GM21447 (cell line): ENCODE measurements at regions not wholly inside any gene's neighbourhood (a gene's known extent, or its start where the extent isn't known, plus 50 kb on each side); places are given as distances from the start of the nearest gene placed in this dataset.

Source experiments
- ATAC-seq: cut with Tn5 transposase; IDR thresholded peaks from one replicate; pipeline ENCODE4 v1.9.1; 2021; ENCODE audit not compliant: unreplicated experiment

DNA sequence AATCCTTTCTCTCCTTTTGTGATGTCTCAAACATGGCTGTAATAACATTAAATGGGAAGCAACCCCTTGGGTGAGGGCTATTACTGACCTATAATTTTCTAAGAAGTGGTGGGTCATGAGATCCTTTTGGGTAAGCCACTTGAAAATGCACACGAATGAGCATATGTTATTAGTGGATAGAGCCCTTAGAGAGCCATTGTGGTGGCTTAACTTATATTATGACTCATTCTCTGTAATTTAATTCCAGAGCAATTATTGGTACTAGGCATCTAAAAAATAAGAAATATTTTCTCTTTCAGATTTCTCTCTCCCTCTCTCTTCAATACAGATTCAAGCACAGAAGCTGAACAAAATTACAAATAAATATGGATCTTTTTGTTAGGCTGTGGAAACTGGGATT lies 1177.4 kb upstream of the PHF14 start:
- ATAC-seq: no peak

GRCh38 chr7:9822458-9823290 lies 1151.0 kb upstream of the PHF14 start:
- no peak for ATAC-seq

DNA sequence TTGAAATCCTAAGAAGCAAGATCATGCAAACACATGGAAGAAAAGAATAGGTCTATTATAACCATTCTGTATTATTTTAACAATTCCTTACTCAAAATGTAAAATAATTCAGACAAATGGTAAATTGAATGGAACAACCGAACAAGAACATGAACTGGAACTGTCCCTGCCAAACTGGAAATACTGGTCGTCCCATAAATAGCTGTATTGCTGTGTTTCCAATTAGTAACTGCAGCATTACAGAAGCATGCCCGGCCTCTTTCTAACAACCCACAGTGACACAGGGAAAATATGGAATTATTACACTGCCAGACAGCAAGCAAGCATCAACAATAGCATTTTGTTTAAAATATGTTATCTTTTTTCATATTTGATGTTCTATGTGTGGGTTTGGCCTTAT lies 1138.5 kb upstream of the PHF14 start:
- ATAC-seq: no peak

DNA sequence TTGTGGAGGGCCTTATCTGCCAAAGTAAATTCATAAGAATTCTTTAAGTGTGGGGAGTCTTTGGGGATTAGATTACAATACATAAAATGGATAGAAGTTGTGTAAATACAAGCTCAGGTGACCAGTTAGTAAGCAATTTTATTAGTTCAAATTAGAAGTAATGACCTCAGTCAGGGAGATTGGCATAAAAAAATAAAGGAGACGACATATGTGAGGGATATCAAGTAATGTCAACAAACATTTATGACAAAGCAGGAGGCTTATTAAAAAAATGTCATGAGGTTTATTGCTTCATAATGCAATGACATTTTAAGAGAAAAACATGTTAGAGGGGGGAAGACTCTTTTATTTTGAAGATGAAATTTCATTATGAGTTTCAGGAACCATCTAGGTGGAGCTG lies 1137.0 kb upstream of the PHF14 start:
- ATAC-seq: no peak

GRCh38 chr7:9842301-9842700 lies 1131.4 kb upstream of the PHF14 start:
- ATAC-seq: no peak

DNA sequence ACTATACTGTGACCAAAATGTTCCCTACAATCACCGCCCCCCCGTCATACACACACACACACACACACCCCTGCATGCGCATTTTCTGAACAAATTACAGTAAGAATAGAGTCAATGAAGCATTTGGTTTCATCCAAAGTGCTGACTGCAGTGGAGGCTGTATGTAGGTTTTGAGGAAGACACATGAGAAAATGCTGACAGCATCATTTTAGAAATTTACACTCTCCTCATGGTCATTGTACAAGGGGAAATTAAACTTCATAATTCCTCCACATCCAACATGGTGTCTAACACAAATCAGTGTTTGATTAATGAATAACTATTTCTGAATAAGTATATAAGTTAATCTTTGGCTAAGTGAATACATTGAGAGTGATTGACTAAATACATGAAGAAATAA lies 1126.8 kb upstream of the PHF14 start:
- ATAC-seq: no peak

GRCh38 chr7:9854605-9855004 lies 1119.1 kb upstream of the PHF14 start:
- no peak for ATAC-seq

DNA sequence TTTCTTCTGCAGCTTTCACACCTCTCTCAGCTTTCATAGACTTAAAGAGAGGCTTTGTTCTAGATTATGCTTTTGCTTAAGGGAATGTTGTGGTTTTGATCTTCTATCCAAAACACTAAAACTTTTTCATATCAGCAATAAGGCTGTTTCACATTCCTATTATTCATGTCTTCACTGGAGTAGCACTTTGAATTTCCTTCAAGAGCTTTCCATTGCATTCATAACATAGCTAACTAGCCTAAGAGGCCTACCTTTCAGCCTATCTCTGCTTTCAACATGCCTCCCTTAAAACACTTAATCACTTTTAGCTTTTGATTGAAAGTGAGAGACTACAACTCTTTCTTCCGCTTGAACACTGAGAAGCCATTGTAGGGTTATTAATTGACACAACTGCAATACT lies 1117.0 kb upstream of the PHF14 start:
- no peak for ATAC-seq

DNA sequence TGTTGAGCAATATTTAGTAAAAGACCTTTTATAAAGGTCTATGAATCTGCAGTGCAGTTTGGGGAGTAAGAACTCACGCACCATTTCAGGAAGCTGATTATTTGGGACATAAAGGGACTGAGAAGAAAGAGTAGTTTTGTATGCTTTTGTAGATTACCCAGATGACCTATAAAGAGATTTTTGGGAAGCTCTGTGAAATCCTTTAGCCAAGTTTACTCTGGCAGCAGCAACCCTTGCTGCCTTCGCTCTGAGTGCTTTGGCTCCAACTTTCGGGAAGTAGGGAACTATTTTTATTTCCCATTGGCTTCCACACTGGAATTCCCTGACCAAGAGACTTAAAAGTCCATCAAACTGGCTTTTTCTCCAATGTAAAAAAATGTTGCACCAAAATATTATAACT lies 1110.1 kb upstream of the PHF14 start:
- no peak for ATAC-seq

DNA sequence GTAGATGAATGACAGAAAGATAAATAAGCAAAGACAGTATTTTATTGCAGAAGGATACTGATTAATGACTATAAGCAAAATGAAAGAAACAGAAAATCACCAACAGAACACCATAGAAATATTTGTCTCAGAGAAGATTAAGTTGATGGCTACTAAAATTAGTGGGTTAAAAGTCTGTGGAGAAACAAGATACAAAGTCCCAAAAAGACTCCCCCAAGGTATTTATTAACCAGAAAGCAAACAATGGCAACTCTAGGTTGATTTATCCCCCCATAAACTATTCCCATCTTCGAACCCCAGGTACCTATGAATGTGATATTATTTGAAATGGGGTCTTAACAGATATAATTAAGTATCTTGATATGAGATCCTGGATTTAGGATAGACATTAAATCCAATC lies 1104.5 kb upstream of the PHF14 start:
- ATAC-seq: no peak

DNA sequence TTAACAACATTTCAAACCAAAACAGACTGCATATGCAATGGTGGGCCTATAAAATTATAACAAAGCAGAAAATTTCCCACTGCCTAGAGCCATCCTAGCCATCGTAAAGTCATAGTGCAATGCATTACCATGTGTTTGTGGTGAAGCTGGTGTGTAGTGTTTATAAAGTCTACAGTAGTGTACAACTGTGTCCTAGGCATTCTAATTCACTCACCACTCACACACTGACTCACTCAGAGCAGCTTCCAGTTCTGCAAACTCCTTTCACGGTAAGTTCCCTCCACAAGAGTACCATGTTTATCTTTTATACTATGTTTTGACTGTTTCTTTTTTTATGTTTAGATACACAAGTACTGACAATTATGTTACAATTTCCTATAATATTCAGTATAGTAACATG lies 1104.1 kb upstream of the PHF14 start:
- ATAC-seq: no peak

DNA sequence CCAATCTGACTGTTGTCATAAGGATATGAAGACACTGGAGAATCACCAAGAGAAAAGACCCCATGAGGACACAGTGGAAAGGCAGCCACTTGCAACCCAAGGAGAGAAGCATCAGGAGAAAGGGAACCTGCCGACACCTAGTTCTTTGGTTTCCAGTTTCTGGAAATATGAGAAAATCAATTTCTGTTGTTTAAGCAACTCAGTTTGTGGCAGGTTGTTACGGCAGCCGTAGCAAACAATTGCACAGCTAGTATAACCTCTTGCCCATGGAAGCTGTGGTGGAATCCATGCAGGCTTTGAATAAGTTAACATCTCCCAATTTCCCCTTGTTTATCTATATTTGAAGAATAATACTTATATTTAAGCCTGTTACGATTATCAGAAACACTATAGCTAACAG lies 1103.0 kb upstream of the PHF14 start:
- ATAC-seq: no peak

- ATAC-seq: no peak
Measured at GRCh38 chr7:9874182-9874581, 1099.5 kb upstream of the PHF14 start.

DNA sequence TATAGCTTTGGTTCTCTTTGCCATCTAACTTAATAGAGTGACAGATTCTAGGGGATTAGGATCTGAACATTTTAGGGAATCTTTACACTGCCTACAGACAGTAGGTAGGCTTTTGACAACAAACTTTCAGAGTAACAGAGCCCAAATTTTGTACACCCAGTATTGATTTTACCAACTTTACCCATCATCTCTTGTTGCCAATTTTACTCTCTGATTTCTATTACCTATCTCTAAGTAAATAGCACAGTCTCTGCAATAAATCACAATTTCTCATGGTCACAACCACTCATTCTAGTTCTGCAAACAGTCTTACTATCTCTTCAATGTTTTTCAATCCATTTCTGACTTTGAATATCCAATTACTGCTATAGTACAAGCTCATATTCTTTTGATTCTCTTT lies 1097.6 kb upstream of the PHF14 start:
- no peak for ATAC-seq

DNA sequence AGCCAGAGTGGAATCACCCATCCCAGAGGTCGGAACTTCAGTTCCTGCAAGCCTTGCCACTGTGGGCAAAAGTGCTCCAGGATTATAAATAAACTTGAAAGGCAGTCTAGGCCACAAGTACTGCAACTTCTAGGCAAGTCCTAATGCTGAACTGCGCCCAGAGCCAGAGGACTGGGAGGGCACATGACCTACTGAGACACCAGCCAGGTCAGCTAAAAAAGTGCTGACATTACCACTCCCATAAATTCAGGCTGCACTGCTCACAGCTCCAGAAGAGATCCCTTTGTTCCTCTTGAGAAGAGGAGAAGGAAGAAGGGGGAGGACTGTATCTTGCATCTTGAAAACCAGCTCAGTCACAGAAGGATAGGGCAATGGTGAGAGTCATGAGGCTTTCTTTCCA lies 1084.1 kb upstream of the PHF14 start:
- ATAC-seq: no peak

DNA sequence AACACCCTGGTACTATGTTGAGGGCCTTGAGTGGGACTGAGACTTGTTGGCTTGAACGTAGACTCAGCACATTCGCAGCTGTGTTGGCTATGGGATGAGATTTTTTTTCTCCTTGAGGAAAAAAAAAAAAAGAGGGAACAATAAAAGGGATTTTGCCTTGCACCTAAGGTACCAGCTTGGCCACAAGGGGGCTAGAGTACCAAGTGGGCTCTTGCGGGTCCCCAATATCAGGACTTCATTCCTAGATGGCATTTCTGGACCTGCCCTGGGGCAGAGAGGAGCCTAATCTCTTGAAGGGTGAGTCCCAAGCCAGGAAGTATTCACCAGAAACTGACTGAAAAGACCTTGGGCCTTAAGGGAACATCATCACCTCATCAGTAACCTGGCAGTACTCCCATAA lies 1083.6 kb upstream of the PHF14 start:
- ATAC-seq: no peak

GRCh38 chr7:9891056-9891455 lies 1082.6 kb upstream of the PHF14 start:
- ATAC-seq: no peak

DNA sequence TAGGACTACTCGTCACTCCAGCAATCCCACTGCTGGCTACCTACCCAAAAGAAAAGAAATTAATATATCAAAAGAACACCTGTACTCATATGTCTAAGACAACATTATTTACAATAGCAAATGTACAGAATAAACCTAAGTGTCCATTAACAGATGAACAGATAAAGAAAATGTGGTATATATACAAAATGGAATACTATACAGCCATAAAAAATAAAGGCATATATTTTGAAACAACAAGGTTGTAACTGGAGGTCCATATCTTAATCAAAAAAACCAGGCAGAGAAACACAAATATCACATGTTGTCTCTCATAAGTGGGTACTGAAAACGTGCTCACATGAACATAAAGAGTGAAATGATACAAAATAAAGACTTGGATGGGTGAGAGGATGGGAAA lies 1073.3 kb upstream of the PHF14 start:
- no peak for ATAC-seq

GRCh38 chr7:9921326-9921725 lies 1052.3 kb upstream of the PHF14 start:
- no peak for ATAC-seq

DNA sequence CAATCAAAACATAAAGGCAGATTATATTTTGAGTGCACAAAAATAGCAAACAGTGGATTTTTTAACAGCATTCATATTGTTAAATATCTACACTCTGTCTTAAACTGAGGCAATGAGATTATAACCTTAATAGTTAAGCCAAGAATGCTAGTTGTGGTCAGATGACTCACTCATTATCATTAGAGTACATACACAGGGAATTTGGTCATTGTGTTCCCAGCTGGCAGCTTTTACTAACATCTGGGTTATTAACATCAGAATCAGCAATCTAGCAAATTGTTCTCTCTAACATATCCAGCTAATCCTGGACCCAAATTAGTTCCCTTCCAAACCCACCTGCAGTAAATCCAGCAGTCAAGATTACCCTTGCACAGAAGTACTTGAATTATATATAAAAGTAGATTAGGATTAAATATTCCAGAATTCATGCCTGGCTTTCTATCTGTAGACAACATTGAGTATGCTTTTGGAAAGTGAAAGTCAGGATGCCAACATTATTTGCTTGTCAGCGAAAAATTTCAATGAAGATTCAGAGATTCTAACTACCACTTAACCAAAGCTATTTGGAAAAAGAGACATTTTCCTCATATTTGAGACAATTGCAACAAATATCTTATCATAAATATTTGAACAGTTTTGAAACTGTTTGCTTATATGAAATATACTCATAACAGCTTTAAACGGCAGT lies 1035.6 kb upstream of the PHF14 start:
- no peak for ATAC-seq

DNA sequence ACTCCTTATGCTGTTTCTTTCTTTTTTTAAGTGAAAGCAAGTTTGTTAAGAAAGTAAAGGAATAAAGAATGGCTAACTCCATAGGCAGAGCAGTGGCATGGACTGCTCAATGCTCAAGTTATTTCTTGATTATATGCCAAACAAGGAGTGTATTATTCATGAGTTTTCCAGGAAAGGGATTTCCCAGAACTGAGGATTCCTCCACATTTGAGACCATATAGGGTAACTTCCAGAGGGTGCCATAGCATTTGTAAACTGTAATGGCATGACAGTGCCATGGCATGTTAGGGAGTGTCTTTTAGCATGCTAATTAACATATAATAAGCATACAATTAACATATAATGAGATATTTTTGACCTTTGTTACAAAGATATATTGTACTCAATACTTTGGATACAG lies 1034.5 kb upstream of the PHF14 start:
- no peak for ATAC-seq

DNA sequence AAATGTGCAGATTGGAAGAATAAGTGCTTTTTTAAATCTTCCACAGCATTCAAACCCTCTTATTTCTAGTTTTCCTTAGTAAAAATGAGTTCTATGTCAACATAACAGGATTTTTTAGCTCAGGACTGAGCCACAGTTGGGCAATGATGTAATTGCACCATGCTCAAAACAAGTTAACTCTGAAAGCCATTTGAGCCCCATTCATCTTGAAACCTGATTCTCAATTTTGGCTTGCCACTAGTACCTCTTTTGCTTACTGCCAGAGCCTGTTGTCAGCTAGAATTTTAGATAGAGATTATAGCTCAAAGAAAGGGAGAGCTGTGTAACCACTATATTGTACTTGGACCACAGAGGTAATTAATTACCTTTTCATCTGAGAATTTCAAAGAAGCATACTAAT lies 1028.5 kb upstream of the PHF14 start:
- no peak for ATAC-seq

GRCh38 chr7:9945857-9946256 lies 1027.8 kb upstream of the PHF14 start:
- no peak for ATAC-seq
